HG03432 (cell line): ENCODE measurements at regions not wholly inside any gene's neighbourhood (a gene's known extent, or its start where the extent isn't known, plus 50 kb on each side); places are given as distances from the start of the nearest gene placed in this dataset.

Experiments
- ATAC-seq: cut with Tn5 transposase; IDR thresholded peaks from one replicate; pipeline ENCODE4 v1.9.1; 2021; ENCODE audit warnings: mild to moderate bottlenecking, moderate library complexity; ENCODE audit not compliant: unreplicated experiment

- no peak for ATAC-seq
These were observed 359.2 kb upstream of the HSF2 start for GRCh38 chr6:122040261-122040660.

GRCh38 chr6:122042380-122042779 lies 357.1 kb upstream of the HSF2 start:
- no peak for ATAC-seq

DNA sequence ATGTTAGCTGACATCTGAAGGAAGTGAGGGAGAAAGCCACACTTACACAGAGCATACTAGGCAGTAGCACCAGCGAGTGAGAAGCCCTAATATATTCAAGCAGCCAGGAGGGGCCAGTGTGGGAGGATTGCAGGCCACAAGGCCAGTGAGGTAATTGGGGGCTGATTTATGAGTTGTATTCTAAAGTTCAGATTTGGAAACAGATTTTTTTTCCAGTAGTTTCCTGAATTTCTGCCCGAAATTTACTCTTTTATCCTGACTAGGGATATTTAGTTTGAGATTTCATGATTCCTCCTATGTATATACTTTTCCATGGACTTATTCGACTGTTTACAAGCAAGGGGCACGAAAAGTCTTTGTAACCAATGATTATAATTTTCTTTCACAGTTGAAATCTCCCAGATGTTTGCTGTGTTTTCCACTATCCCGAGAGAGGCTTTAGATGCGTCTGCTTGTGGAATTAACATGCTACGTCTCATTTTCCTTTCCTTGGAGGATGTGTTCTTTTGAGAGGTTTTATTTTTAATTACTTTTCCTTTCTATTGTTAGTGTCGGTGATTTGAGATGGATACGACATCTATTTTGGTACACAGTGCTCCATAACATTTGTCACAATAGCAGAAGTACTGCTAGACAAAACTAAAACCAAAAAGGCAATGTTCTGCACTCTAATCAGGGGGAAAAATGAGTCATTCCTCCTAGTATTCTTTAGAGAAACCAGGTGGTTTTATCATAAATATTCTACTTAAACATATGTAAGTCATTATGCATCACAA lies 356.3 kb upstream of the HSF2 start:
- peak; percentile 48 for ATAC-seq

GRCh38 chr6:122048570-122048969 lies 350.9 kb upstream of the HSF2 start:
- no peak for ATAC-seq

DNA sequence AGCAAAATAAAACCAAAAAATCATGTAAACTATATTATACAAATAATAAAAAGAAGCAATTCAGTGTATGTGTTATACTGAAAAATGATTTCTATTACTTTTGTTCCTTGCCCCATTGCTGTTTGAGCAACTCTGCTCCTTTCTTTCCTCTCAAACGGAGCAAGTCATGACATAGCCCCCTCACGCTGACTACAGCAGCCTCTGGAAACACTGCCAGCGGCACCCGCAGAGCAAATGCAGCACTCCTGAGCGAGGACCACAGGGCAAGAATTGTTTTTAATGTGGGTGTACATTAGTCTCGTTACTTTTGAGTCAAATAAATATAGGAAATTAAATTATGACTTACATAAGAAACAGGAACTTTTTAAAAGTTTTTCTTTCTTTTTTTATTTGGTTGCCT lies 350.1 kb upstream of the HSF2 start:
- no peak for ATAC-seq

DNA sequence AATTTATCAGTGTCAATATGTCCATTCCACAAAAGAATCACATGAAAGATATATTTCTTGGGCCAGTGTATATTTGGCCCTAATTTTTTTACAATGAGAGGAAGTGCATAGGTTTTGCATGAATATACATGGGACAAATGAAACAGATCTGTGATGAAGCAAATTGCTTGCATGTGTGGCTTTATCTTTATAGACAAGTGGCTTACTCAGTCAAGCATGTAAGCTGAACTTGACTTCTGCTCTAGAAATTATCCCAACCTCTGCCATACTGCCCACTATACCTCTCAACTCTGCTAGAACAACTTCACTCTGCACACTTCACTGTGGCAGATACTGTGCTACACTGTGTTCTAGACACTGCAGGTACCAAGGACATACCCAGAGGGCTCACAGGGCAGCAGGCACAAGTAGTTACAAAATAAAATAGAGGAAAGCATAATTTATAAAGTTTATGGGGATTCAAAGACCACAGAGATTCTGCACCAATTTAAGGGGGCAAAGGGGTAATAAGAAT lies 349.2 kb upstream of the HSF2 start:
- no peak for ATAC-seq

DNA sequence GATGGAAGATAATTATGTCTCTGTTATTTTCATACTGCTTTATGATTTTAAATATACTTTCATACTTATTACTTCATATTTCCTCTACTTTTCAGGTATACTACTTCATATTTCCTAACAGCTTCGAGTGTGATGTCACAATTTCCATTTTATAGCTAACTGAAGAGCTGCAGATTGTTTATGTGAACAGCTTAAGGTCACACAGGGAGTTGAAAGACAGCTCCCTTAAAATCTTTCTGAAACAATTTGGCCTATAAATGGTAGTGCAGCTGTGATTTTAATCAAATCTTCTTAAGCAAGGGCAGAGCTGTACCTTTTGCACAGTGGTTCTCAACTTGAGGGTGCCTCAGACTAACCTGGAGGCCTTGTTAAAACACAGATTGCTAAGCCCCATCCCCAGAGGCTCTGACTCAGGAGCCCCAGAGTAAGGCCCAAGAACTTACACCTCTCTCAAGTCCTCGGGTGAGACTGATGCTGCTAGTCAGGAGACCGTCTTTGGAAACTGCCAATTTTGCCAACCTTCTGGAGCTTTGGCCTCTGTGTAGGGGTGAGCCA lies 347.0 kb upstream of the HSF2 start:
- no peak for ATAC-seq

- no peak for ATAC-seq
These were observed 339.5 kb upstream of the HSF2 start for GRCh38 chr6:122059918-122060317.

GRCh38 chr6:122061855-122062254 lies 337.6 kb upstream of the HSF2 start:
- ATAC-seq, result no peak

- ATAC-seq, result no peak
These were observed 336.4 kb upstream of the HSF2 start for GRCh38 chr6:122063076-122063475.

DNA sequence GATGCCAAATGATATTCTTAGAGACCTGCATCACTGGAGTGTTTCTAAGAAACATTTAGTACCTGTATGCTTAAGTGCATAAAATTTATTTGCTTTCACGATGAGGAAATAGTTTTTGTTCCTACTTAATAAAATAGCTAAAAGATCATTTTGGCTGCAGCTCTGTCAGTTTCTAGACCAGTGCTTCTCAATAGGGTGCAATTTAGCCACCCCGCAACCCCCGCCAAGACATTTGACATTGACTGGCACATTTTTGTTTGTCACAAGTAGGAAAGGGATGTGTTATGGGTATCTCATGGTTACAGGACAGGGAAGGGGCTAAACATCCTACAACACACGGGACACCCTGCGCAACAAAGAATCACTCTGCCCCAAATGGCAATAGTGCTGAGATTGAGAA lies 335.7 kb upstream of the HSF2 start:
- no peak for ATAC-seq

- no peak for ATAC-seq
These were observed 333.3 kb upstream of the HSF2 start for GRCh38 chr6:122066200-122066599.

GRCh38 chr6:122068291-122068769 lies 331.1 kb upstream of the HSF2 start:
- no peak for ATAC-seq

DNA sequence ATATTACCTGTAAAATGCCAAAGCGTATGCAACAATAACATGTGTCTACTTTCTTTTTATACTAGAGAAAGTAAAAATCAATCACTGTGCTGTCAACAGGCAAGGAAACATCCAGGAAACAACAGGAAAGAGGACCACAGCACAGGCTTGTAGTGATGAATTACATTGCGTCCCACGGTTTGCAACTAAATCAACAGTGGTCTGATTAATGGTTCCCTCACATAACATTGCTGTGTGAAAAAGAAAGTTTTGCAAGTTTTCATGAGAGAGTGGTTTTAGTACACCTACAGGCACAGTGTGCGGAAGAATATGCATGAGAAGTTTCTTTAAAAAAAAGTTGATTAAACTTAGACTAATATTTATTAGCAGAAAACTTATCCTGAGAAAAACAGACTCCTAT lies 329.5 kb upstream of the HSF2 start:
- no peak for ATAC-seq

- no peak for ATAC-seq
These were observed 327.3 kb upstream of the HSF2 start for GRCh38 chr6:122072014-122072647.

DNA sequence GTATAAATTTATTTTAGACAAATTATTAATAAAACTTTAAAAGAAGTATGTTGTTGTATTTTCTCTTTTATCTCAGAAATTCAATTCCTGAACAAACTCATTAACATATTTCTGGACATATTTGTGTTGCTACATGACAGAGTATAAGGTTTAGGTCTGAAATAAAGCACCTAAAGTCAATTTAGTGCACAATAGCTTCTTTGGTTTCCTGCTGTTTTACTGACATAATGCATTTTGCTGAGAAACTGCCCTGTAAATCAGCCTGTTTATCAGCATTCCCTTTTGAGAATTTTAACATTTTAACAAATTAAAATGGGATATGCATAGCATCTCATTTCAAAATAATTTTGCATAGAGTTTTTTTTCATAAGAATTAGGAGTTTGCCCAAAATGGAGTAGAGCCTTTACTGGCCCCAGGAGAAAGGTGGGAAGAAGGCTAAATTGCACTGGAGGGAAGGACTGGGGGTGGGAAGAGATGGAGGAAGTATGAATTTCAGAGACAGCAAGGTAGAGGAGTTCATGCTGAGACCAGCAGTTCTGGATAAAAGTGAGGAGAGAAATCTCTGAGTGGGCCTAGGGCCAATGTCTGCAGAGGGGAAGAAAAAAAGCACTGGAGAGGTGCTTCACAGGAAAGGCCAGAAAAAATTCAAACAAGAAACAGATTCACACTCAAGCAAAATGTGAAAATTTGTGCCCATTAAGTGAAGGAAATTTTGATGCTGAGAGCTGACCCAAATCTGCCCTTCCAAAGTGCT lies 324.2 kb upstream of the HSF2 start:
- no peak for ATAC-seq

DNA sequence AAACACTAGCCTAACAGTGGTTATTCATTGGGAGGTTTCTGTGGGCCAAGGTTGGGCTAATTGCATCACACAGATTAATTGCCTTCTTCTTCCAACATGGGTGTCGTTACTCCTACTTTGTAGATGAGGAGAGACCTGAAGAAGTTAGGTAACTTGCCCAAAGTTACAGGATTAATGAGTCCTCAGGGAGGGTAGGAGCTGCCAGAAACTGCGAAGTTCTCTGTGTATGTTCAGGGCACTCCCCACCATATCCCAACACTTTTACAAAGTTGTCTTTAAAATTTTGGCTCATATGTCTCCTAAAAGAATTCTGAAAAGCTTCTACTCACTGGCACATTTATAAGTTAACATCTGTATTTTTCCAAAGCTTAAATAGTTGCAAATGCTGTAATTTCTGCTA lies 323.5 kb upstream of the HSF2 start:
- no peak for ATAC-seq

DNA sequence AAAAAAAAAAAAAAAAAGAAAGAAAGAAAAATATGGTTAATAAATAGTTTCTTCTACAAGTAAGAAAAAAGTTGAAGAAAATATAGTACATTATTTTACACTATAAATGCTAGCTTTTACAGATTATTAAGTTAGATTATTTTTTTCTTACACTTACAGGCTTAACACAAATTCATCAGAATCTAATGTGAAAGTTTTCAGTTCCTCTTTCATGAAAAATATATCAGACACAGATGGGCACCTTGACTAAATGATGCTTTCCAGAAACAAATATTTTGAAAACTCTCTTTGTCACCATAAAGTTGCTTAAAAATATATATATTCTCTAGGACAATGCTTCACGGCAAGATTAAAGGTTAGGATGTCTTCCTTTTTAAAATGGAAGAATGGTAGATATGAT lies 321.8 kb upstream of the HSF2 start:
- peak; percentile 57 for ATAC-seq

- no peak for ATAC-seq
These were observed 321.0 kb upstream of the HSF2 start for GRCh38 chr6:122078481-122078880.

- ATAC-seq, result no peak
These were observed 319.5 kb upstream of the HSF2 start for GRCh38 chr6:122079916-122080315.

DNA sequence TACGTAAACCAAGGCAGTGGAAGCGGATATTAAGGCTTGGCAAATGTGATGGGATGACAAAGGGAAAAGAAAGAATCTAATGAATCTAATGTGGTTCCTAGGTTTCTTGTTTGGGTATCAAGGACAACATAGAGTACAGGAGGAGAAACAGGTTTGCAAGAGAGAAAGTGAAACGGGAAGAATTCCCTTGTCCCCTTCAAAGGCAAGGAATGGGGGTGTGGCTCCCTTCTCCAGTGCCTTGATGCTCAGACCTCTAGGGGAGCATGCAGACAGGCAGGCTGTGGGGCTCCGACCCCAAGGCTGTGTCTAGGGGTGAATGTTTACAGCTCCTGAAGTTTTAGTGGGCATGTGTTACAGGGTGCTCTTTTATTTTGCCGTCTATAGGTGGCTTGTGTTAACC lies 317.5 kb upstream of the HSF2 start:
- ATAC-seq, result no peak
